HUDEP-2 (cell line): ENCODE measurements at regions not wholly inside any gene's neighbourhood (a gene's known extent, or its start where the extent isn't known, plus 50 kb on each side); places are given as distances from the start of the nearest gene placed in this dataset.

Experiments
- DNase-seq, 76 experiments: peaks; one replicate each; lab custom pipeline; 2025; ENCODE audit not compliant: unreplicated experiment in 76 of 76; lab: John Stamatoyannopoulos, UW

DNA sequence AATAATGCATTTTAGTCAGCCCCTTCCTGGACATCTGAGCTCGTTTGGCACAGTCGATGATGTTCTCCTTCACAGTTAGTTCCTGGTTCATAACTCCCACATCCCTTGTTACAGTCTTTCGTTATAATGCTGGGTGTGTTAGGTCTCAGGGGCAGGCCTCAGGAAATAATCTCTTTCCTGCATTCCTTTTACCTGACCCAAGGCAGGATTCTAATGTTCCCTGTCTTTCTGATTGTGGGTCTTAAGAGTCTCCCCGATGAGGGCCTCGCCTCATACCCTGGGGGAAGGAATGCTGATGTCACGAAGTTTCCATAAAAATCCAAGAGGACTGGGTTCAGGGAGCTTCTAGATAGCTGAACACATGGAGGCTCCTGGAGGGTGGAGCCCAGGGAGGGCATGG, 104.0 kb upstream of the CARMIL1 start:
- no peak for DNase-seq

DNA sequence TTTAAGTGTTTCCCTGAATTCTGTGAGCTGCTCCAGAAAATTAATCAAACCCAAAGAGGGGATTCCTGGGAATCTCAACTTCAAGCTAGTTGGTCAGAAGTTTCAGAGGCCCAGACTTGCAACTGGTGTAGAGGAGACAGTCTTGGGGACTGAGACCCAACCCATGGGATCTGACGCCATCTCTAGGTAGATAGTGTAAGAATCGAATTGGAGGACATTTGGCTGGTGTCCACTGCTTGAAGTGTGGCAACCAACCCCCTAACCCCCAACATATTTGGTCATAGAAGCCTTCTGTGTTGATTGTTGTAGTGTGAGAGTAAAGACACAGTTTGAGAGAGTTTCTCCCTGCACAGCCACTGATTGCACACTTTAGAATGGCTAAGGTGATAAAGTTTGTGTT, 103.5 kb upstream of the CARMIL1 start:
- DNase-seq = peak in 14 of 76 experiments; percentile 3 to 43 (median 21)

DNA sequence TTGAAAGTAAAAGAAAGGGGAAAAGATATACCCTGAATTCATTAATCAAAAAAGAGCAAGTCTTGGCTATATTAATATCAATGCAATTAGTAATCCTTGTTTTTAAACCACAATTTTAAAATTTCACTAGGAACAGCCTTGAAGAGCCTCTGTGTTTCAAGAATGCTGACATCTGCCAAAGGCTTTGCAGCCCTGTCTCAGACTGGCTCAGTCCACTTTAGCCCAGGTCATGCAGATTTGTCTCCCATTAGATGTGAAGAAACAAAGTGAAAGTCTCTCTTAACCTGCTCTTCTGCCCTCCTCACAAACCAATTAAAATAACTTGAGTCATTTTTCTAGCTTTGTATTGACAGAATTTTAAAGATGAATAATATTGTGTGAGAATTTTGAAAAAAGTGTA, 102.7 kb upstream of the CARMIL1 start:
- DNase-seq = no peak

DNA sequence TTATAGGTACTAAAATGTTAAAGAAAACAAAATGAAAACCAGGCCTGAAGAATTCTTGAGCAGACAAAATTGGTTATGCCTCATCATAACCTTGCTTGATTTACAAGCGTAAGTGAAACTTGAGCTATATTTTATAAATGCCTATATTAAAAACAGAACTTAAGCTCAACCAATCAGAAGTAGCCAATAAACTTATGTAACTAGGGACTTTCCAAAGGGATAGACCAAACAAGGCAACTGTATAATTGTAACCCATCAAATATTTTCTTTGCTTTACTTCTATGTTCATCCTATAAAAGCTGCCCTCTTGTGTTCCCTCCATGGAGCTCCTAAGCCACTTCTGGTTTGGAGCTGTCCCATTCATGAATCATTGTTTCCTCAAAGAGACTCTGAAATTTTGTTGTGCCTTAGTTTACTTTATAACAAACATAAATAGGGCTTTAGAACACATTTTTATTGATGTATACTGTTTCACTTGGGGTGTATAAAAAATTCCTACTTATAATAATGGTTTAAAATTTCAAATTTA, 101.6 kb upstream of the CARMIL1 start:
- no peak for DNase-seq

DNA sequence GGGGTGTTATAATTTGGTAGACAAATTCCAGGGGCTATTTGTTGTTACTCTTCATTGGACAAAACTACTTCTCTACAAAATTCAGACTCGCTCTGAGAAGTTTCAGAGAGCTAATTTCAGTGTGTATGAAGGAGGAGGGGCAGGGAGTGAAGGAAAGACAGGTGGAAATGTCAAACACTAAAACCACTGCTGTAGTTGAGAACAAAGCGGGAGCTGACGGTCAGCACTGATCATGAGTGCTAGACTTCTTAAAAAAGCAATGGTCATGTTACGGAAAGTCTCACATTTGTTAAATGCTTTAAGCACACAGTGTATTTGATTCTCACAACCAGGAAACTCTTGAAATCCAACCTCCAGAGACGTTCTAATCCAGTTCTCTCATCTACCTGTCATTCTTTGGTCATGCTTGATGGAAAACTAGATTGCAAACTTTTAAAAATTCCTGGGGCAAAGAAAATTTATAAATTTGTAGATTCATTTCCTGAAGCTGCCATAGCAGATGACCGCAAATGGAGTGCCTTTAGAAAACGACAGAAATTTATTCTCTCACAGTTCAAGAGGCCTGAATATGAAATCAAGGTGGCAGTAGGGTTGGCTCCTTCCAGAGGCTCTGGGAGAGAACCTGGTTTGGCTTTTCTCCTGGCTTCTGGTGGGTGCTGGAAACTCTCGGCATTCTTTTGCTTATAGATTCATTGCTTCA, 100.7 kb upstream of the CARMIL1 start:
- no peak for DNase-seq

DNA sequence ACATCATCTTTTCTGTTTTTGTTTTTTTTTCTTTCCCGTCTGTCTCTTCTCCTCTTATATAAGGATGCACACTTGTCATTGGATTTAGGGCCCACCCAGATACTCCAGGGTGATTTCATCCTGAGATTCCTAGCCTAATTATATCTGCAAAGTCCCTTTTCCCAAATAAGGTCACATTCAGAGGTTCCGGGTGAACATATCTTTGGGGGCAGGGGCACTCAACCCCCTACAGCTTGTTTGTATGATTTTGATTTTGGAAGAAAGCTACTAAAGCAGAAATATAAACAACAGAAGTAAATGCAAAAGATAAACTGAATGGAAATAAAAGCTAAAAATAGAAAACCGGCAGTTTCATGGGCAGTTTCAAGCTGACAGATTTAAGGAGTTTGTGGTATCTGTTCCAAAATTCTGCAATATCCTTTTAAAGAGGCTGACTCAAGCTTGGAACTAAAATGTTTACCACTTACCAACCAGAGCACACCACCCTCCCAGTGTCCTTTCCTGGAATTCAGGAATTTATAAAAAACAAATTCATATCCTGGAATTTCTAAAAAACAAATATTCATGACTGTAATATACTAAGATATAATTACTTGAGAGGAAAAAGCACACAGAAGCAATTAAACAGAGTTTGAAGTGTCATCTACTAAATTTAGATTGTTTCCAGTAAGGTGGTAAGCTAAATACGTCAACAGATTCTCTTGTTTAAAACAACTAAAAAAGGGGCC, 100.0 kb upstream of the CARMIL1 start:
- DNase-seq = no peak

DNA sequence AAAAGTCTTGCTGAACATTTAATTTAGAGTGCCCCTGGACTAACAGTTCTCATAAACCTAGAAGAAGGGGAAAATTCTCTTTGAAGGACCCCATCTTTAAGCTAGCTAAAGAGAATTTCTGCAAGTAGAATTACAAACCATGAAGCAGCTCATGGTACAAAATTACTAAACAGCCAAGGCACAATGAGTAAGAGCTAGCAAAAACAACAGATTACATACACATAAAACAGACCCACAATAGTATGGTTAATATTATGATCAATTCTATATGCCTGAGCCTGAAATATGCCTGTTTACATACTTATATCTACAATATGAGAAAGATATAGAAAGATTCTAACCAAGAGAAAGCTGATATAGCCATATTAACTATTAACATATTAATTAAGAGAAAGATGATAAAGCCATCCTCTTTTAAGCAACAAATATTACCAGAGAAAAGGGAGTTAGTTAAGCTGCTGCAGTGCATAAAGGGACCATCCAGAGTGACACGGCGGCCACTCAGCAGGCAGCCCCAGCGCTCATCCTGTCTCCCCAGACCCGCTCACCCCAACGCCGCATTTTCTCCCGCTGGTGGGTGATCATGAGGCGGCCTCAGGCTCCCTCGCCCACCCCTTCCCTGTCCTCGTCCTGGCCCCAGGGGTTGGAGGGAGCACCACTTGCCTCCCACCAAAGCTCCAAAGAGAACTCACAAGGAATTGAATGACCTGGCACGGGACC, 98.4 kb upstream of the CARMIL1 start:
- DNase-seq = no peak

DNA sequence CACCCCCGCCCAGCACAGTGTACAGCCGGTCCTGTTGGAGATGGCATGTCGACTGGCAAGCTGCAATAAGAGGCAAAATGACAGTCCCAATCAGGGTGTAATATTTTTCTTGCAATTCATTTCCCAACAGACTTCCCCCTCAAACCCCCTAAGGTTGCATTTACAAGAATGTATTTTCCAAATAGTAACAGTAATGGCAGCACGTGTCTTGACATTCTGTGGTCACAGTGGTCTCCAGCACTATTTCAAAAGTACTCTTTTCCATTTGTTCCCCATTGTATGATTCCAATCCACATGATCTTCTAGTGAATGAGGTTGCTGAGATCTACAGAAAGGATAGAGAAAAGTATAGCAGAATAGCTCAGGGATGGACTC, 97.8 kb upstream of the CARMIL1 start:
- no peak for DNase-seq

DNA sequence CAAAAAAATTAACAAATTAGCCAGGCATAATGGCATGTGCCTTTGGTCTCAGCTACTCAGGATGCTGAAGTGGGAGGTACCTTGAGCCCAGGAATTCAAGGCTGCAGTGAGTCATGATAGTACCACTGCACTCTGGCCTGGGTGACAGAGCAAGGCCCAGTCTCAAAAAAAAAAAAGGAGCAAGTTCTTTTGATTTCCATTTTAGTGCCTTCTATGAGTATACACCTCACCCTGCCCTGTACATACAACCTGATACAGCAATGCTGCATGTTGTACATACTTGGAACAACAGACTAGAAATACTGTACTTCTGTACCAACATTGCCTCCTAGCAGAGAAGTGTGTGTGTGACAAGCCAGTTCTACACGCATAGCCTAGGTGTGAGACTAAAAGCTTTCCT, 97.3 kb upstream of the CARMIL1 start:
- DNase-seq = no peak

DNA sequence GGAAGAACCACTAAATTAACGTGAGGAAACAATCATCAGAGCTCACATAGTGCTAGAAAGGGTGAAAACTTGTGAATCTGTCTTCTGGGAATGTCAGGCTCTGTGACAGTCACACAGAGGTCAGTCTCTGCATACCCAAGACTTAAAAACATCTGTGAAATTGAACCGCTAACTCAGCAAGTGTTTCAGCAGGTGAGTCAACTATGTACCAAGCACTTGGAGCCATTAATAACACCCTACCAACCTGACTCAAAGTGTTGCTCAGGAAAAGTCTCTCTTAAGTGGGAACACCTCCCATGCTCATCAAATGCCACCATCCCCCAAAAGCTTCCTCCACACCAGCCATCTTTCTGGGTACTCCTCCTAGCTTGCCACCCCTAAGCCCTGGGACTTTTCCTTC, 92.3 kb upstream of the CARMIL1 start:
- no peak for DNase-seq

DNA sequence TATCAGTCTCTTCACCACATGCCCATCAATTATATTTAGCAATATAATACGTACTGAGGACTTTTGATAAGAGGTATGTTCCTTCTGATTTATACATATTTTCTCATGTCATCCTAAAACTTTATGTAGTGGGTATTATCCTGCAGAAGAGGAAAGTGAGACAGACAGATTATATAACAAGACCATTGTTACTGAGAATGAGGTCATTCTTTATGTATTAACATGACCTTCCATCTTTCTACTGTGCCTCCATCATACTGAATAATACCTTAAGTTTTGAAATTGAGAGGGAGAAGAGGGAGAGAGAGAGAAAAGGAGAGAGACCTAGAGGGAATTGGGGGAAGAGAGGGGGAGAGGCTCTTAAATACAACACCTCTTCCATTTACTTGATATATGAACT, 90.9 kb upstream of the CARMIL1 start:
- DNase-seq = no peak

DNA sequence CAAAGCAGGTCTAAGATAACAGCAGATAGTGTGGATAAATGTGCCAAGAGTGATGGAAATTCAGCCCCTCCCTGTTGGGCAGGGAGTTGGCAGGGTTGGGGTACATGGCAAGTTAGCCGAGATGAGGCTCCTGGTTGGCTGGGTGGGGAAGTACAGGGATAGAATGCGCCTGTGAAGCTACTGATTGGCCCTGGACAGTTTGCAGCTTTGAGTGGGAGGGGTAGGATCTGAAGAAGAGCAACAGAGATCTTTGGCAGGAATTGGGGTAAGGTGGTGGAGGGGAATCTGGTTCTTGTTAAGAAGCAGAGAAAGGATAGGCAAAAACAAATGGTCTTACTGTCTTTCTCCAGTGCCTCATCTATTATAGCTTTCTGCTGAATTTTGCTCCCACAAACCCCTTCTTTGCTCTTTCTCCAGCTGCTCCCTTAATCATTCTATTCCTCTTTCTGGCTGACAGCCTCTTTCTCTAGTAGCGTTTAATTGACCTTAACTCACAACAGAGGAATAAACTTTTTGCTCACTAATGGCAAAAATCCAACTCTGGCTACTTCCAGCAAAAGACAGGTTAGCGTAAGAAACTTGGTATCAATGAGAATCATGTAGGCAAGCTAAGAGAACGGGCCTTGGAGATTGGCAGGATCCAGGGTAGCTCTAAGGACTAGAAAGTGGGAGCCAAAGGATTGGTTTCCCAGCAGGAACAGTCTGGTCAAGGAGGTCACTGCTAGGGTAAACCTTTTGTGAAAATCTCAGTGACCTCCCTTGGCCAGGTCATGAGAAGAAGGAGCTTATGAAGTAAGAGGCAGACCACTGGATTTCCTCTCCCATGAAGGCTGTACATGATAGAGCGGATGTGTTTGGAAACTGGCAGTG, 86.3 kb upstream of the CARMIL1 start:
- DNase-seq = no peak

DNA sequence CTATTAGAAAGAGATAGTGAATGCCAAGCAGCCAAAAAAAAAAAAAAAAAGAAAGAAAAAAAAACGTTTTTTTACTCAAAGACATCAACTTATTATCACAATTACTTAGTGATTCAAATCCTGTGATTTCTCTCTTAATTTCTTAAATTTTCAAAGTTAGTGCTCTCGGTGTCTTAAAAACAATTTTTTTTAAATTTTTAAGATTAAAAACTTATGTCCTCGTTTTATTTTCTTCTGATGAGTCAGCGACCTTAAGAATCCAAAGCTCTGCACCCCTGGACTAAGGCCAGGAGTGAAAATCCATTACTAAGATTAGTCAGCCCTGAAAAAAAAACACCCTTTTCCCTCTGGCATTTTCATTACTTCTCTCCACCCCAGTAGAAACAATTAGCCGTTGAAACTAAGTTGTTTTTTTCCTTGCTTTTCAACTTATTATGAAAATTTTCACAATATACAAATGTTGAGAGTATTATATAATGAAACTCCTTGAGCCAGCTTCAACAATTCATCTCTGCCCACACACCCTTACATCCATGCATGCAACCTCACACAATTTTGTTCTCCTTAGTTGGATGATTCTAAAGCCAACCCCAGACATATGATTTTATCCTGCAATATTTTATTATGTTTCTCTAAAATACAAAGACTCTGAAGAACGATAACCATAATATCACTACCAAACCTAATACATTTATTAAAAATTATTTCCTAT, 85.6 kb upstream of the CARMIL1 start:
- no peak for DNase-seq

DNA sequence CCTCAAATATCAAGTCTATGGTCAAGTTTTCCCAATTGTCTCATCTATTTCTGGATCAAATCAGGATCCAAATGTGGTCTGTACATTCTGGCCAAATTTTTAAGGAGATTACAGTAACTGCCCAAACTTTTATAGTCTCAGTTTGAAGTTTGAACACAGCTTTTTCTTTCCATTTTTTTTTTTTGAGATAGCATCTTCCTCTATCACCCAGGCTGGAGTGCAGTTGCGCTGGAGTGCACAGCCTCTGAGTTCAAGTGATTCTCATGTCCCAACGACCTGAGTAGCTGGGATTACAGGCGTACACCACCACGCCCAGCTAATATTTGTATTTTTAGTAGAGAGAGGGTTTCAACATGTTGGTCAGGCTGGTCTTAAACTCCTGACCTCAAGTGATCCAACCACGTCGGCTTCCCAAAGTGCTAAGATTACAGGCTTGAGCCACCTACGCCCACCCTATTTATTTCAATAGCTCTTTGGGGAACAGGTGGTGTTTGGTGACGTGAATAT, 84.9 kb upstream of the CARMIL1 start:
- no peak for DNase-seq

DNA sequence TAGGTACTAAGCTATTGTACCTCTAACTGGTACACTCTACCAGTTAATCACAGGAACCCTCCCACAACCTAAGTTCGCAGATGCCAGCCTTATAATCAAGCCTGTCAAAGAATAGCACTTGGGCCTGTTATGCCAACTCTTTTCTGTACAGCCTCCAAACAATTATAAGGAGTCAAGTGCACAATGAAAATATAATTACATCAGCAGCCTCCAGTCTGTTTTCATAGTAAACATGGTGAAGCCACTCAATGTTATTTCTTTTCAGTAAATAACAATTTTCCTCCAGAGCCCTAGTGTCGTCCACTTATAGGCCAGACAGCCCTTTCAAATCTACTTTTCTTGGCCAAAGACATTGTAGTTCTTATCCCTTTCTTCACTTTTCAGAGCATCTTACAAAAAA, 82.7 kb upstream of the CARMIL1 start:
- DNase-seq = no peak

DNA sequence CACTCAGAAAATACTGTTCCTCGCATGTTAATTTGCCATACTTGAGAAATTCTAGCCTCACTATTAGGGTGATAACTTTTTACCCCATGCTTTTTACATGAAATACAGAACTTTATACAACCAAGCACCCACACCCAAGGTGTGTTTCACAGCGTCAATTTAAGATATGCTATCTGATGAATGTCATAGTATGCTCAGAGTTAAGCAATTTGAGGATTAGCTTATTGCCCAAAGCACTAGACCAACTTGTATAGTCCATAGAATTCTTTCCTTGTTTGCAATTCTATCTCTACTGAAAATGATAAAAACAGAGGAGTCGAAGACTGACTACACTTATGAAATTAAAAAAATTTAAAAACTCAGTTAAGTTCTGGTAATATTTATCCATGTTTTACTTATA, 82.1 kb upstream of the CARMIL1 start:
- no peak for DNase-seq

DNA sequence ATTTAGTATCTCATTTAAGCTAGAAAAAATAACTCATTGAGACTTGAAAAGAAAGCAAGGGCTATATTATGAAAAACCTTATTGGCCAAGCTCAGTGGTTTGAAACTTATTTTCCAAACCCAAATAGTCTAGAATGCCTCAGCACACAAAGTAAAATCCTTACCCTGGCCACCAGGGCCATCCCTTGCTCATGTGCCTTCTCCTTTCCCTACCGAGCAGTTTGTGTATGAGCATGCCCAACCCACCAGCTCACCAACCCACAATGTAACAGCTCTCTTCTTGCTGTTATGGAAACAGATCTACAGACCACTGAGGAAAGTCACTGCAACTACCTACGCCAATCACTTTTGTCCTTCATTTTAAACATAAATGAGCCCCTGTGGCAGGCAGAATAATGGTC, 79.6 kb upstream of the CARMIL1 start:
- DNase-seq = no peak

DNA sequence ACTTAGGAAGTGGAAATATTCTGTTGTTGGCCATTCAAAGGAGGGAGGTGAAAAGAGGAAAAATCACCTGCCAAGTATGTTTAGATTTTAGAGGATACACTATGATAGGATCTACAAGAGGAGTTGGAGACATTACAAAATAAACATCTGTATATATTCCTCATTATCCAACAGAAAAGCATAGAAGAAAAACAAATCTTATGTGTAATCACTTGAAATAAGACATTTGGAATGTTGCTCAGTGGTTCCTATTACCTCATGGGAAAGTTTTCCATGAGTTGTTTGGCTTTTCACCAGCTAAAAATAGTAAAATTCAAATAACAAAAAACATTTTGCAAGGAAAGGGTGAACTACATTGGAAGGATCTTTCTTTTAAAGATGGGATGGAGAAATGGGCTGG, 76.7 kb upstream of the CARMIL1 start:
- DNase-seq = no peak

DNA sequence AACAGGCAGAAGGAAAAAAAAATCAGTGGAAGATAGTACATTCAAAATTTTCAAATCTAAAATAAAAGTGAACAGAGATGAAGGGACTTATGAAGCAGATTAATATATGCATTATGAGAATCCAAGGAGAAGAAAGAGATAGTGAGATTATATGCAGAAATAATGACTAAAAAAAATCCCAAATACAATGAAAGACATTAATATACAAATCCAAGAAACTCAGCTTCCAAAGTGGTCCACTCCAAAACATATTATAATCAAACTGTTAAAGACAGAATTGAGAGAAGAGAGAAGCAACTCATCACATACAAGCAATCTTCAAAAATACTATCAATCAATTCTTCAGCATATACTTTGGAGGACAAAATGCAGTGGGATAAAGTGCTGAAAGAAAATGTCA, 73.5 kb upstream of the CARMIL1 start:
- no peak for DNase-seq
